ENCODE measurements at regions not wholly inside any gene's neighbourhood (a gene's known extent, or its start where the extent isn't known, plus 50 kb on each side); places are given as distances from the start of the nearest gene placed in this dataset.

GRCh38 chr2:126272401-126272800, 383.6 kb upstream of the GYPC start:
- no peaks in the 10 kb centered on the region for H3K36me3 ChIP-seq (ENCODE audit: insufficient read depth)
- H3K27ac Mint-ChIP-seq = no peak overlapping the region
- ATAC-seq = no peak
- no peaks in the 10 kb centered on the region for H4K20me1 ChIP-seq (replicated peaks; ENCODE audit: insufficient read depth)
- no peak overlapping the region for H2AFZ ChIP-seq
- no peaks in the 10 kb centered on the region for H3K9me2 ChIP-seq (ENCODE audit: insufficient read depth)
- no peak overlapping the region for H3K4me3 Mint-ChIP-seq
- no peak overlapping the region for H3K27ac ChIP-seq (ENCODE audit: low read depth)
- H3F3A ChIP-seq (replicated peaks; ENCODE audit: low read depth) = no peaks in the 10 kb centered on the region
- DNase-seq (ENCODE audit: low spot score) = no peak
- no peaks in the 10 kb centered on the region for H3K36me3 Mint-ChIP-seq (ENCODE audit: low read depth)
- no peak for TF ChIP-seq POLR2AphosphoS5 (IDR thresholded peaks at IDR 0.05; ENCODE audit: low read depth)
- no peak for TF ChIP-seq ZNF331 (CRISPR knock-in tag; IDR thresholded peaks at IDR 0.05; ENCODE audit: low read depth)
- no peak for TF ChIP-seq ZNF114 (CRISPR knock-in tag; IDR thresholded peaks at IDR 0.05)
- no peak for TF ChIP-seq CTCF (conservative IDR thresholded peaks at IDR 0.05; ENCODE audit: low read depth in 2 of 2)
- TF ChIP-seq ETS1 (IDR thresholded peaks at IDR 0.05) = no peak
- TF ChIP-seq NANOG (IDR thresholded peaks at IDR 0.05; ENCODE audit: borderline replicate concordance) = no peak
- TF ChIP-seq JUNB (IDR thresholded peaks at IDR 0.05; ENCODE audit: unreplicated experiment) = no peak
- no peak for TF ChIP-seq REST (IDR thresholded peaks at IDR 0.05; ENCODE audit: unreplicated experiment)
- TF ChIP-seq EZH2 (IDR thresholded peaks at IDR 0.05; ENCODE audit: low read depth, unreplicated experiment) = no peak
- no peak for TF ChIP-seq EZH2phosphoT487 (IDR thresholded peaks at IDR 0.05; ENCODE audit: unreplicated experiment)
- TF ChIP-seq STAT1 (IDR thresholded peaks at IDR 0.05; ENCODE audit: unreplicated experiment) = no peak
- TF ChIP-seq CREB1 (CRISPR knock-in tag; IDR thresholded peaks at IDR 0.05; ENCODE audit: low read depth) = no peak
- H3K27me3 ChIP-seq (ENCODE audit: insufficient read depth) = no peaks in the 10 kb centered on the region
- peaks cover 2% of the 10 kb centered on the region for H3K27me3 Mint-ChIP-seq (ENCODE audit: insufficient read depth, low read depth, poor library complexity)
- H3K4me3 ChIP-seq = no peak overlapping the region
- no peaks in the 10 kb centered on the region for H3K4me1 ChIP-seq (ENCODE audit: insufficient read depth)
- no peaks in the 10 kb centered on the region for H3K9me3 Mint-ChIP-seq
- no peak overlapping the region for H3K4me2 ChIP-seq
- no peaks in the 10 kb centered on the region for H3K4me1 Mint-ChIP-seq
- no peaks in the 10 kb centered on the region for H3K79me2 ChIP-seq (replicated peaks; ENCODE audit: insufficient read depth)
